GM10248 (cell line): ENCODE measurements at regions not wholly inside any gene's neighbourhood (a gene's known extent, or its start where the extent isn't known, plus 50 kb on each side); places are given as distances from the start of the nearest gene placed in this dataset.
"Not testable (repeated sequence)": the region's sequence is repeated elsewhere in the genome, so short reads cannot be mapped to it uniquely, and the experiment has no call there.

Experiments used
- CTCF ChIA-PET: fragments of 300-600 bp; sonication (Branson Sonifier 250); formaldehyde crosslinking; extraction: SDS; loops from one replicate; lab custom pipeline; 2021; ENCODE audit warnings: antibody characterized with exemption; lab: Yijun Ruan, JAX
- POLR2A ChIA-PET: fragments of 350-650 bp; sonication (Branson Sonifier 250); formaldehyde crosslinking; extraction: SDS; loops from one replicate; lab custom pipeline; 2020; ENCODE audit warnings: antibody characterized with exemption; lab: Yijun Ruan, JAX
- DNase-seq: peaks from one replicate; pipeline ENCODE4 v3.0.0; 2012; ENCODE audit errors: extremely low spot score
- TF ChIP-seq, protein P1 (sequence below): IDR thresholded peaks from 2 replicates; pipeline ENCODE4 v1.5.1; 2012; ENCODE audit warnings: mild to moderate bottlenecking, low read depth; ENCODE audit errors: extremely low read depth, missing control alignments, control extremely low read depth

DNA sequence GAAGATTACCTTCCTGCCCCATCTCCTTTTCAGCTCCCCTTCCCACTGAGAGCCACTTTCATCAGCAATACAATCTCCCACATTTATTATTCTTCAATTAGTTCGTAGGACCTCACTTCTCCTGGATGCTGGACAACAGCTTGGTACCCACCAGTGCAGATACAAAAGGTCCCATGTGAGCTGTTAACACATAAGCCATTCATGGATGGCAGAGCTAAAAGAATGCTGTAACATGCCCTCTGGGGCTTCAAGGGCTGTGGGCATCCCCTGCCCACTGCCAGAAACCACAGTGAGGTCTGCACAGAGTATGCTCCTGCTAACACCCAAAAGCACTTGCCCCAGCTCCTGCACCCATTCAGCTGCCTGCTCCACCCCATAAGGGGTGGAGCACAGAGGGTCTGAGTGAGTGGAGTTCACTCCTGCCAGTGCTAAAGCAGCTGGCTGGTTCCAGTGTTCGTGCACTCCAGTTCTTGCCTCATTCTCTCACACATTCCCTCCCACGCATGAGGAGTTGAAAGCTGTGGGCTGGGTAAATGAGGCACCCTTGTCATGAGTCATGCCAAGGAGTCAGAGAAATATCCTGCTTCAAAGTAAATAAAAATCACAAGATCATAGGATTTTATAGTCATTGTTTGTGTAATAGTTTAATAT is 305.9 kb upstream of the TMEFF2 start:
- CTCF ChIA-PET, result no interaction called here
- POLR2A ChIA-PET, result no interaction called here
- TF ChIP-seq, protein P1, sequence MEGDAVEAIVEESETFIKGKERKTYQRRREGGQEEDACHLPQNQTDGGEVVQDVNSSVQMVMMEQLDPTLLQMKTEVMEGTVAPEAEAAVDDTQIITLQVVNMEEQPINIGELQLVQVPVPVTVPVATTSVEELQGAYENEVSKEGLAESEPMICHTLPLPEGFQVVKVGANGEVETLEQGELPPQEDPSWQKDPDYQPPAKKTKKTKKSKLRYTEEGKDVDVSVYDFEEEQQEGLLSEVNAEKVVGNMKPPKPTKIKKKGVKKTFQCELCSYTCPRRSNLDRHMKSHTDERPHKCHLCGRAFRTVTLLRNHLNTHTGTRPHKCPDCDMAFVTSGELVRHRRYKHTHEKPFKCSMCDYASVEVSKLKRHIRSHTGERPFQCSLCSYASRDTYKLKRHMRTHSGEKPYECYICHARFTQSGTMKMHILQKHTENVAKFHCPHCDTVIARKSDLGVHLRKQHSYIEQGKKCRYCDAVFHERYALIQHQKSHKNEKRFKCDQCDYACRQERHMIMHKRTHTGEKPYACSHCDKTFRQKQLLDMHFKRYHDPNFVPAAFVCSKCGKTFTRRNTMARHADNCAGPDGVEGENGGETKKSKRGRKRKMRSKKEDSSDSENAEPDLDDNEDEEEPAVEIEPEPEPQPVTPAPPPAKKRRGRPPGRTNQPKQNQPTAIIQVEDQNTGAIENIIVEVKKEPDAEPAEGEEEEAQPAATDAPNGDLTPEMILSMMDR, result no peak
- DNase-seq, result no peak

DNA sequence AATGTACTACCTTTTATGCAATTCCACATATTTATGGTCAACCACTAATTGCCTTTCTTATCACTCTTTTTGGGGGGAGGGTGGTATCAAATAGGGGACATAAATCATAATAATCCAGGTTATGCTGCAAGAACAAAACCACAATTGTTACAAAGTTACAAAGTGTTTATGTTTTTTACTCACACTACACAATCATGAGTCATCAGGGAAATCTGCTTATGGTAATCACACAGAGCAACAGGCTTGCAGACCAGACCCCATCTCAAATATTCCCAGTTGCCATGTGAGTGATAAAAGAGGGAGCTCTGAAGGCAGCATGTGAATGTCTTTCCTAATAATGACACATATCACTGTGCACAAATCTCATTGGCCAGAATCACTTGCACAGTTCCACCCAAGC is 304.7 kb upstream of the TMEFF2 start:
- CTCF ChIA-PET, result no interaction called here
- POLR2A ChIA-PET, result no interaction called here

DNA sequence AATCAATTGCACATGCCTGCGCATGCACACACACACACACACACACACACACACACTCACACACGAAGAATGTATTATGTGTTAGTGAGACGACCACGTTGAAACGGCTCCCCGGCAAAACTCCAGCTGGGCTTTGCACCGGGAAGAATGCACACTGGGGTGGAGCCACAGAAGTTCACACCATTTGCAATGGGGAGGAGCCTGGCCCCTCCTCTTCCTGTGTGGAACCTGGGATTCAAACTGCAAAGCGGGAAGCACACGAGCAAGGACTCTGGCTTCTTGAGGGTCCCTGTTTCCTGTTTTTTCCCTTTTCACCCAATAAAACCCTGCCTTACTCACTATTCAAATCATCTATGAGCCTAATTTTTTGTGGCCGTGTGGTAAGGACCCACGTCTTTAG is 304.0 kb upstream of the TMEFF2 start:
- ChIA-PET CTCF (no interaction called here), POLR2A (no interaction called here)
- TF ChIP-seq, protein P1, result no peak

More for the DNA sequence above, 304.7 kb upstream of the TMEFF2 start:
- TF ChIP-seq, protein P1, result no peak
- no peak for DNase-seq

DNA sequence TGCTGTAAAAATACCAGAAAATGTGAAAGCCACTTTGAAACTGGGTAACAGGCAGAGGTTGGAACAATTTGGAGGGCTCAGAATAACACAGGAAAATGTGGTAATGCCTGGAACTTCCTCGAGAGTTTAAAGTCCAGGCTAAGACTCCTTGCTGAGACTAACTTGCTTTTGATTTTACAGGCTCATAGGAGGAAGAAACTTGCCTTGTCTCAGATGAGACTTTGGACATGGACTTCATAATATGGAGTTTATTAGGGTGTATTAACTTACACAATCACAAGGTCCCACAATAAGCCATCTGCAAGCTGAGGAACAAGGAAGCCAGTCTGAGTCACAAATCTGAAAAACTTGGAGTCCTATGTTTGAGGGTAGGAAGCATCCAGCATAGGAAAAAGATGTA is 293.4 kb upstream of the TMEFF2 start:
- DNase-seq, POLR2A ChIA-PET, CTCF ChIA-PET: not testable (repeated sequence)

More for the DNA sequence above, 304.0 kb upstream of the TMEFF2 start:
- DNase-seq, result no peak

DNA sequence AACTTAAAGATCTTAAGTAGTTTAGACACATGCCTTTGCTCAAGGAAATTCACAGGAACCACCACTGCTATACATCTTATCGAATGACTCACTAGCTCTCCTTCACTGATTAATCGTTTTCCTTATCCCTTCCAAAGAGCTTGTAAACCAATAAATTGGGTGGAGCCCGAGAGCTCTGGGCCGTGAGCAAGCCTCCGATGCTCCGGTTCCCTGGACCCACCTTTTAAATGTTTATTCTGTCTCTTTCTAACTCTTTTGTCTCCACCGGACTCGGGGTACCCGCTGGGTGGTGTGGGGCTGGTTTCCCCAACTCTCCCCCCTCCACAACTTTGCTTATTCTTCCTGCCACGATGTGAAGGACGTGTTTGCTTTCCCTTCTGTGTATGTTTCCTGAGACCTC is 292.9 kb upstream of the TMEFF2 start:
- TF ChIP-seq, protein P1, result no peak
- POLR2A ChIA-PET, result no interaction called here
- DNase-seq, result no peak
- CTCF ChIA-PET, result no interaction called here

DNA sequence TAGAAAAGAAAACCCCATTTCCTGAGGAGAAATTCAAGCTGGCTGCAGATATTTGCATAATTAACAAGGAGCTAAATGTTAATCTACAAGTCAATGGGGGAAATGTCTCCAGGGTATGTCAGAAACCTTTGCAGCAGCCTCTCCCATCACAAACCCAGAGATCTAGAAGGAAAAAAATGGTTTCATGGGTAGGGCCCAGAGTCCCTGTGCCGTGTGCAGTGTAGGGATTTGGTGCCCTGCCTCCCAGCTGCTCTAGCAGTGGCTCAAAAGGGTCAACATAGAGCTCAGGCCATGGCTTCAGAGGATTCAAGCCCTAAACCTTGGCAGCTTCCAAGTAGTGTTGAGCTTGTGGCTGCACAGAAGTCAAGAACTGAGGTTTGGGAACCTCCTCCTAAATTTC is 290.2 kb upstream of the TMEFF2 start:
- POLR2A ChIA-PET, result no interaction called here
- CTCF ChIA-PET, result no interaction called here
- no peak for DNase-seq
- TF ChIP-seq, protein P1, result no peak

DNA sequence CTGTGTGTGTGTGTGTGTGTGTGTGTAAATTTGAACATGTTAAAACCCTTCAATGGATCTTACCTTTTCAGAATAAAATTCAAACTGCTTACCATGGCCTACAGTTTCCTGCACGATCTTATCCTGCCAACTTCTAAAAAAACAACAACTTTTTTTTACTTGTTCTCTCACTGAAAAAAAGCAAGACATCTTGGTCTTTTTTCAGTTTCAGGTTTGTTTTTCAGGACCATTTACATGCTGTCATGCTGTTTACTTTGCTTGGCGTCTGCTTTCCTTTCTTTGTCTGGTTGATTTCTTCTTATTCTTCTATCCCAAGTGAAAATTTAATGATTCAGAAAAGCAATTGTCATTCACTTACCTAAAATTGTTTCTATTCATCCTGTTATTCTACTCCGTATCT is 286.3 kb upstream of the TMEFF2 start:
- TF ChIP-seq, protein P1, result no peak
- no peak for DNase-seq
- POLR2A ChIA-PET, result no interaction called here
- CTCF ChIA-PET, result no interaction called here
